Fibroblast of lung (primary cell): ENCODE measurements at regions not wholly inside any gene's neighbourhood (a gene's known extent, or its start where the extent isn't known, plus 50 kb on each side); places are given as distances from the start of the nearest gene placed in this dataset.

ENCODE experiments used
- CTCF ChIP-seq, 2 donors: IDR thresholded peaks in 1 of 2; conservative IDR thresholded peaks in 1 of 2; 1 replicate in 1 of 2; 2 replicates in 1 of 2; pipeline ENCODE4 v1.5.1; 2011 to 2012; ENCODE audit warnings: low read length in 2 of 2, control low read depth in 1 of 2, inconsistent platforms in 1 of 2, low read depth in 1 of 2, mild to moderate bottlenecking in 1 of 2
- EZH2 ChIP-seq: IDR thresholded peaks from 2 replicates; pipeline ENCODE4 v1.5.1; 2012; ENCODE audit warnings: low read length, control low read depth, mild to moderate bottlenecking; ENCODE audit errors: missing control alignments

- TF ChIP-seq CTCF (conservative IDR thresholded peaks at IDR 0.05 in 1 of 2, IDR thresholded peaks at IDR 0.05 in 1 of 2; ENCODE audit: low read depth in 1 of 2, low read length in 2 of 2), result no peak
- TF ChIP-seq EZH2, result no peak
Observed at GRCh38 chr4:4746444-4746843, 113.0 kb upstream of the MSX1 start.
